LNCAP (cell line): ENCODE measurements at regions not wholly inside any gene's neighbourhood (a gene's known extent, or its start where the extent isn't known, plus 50 kb on each side); places are given as distances from the start of the nearest gene placed in this dataset.

Experiments
- TF ChIP-seq, protein P1 (sequence below): fragments of 450-650 bp; IDR thresholded peaks from 2 replicates; pipeline ENCODE4 v1.5.1; 2017; ENCODE audit warnings: mild to moderate bottlenecking

DNA sequence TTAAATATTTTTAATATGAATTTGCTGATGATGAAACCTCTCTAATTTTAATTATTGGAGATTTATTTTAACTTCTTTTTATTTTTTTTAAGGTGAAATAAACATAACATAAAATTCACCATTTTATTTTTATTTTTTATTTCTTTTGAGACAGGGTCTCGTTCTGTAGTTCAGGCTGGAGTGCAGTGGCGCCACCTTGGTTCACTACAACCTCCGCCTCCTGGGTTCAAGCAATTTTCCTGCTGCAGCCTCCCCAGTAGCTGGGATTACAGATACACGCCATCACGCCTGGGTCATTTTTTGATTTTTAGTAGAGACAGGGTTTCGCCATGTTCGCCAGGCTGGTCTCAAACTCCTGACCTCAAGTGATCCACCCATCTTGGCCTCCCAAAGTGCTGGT lies 402.9 kb downstream of the PRR16 start:
- TF ChIP-seq, protein P1, sequence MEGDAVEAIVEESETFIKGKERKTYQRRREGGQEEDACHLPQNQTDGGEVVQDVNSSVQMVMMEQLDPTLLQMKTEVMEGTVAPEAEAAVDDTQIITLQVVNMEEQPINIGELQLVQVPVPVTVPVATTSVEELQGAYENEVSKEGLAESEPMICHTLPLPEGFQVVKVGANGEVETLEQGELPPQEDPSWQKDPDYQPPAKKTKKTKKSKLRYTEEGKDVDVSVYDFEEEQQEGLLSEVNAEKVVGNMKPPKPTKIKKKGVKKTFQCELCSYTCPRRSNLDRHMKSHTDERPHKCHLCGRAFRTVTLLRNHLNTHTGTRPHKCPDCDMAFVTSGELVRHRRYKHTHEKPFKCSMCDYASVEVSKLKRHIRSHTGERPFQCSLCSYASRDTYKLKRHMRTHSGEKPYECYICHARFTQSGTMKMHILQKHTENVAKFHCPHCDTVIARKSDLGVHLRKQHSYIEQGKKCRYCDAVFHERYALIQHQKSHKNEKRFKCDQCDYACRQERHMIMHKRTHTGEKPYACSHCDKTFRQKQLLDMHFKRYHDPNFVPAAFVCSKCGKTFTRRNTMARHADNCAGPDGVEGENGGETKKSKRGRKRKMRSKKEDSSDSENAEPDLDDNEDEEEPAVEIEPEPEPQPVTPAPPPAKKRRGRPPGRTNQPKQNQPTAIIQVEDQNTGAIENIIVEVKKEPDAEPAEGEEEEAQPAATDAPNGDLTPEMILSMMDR, result no peak

DNA sequence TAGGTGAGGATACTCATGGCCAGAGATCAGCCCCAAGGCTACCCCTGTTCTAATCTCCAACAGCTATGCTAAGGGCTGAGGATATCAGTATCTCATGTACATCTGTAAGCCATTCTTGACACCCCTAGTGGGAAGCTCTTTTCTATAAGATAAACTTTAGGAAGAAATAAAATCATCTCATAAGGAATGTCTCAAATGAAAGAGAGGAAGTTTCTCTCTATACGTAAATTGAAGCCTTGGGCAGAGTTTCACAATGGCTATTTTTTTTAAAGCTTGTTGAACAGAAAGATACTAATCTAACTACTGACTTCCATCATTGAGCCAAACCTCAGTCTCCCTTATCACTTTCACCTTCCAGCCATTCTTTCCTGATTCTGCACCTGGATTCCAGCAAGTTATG lies 405.7 kb downstream of the PRR16 start:
- TF ChIP-seq, protein P1, result no peak

DNA sequence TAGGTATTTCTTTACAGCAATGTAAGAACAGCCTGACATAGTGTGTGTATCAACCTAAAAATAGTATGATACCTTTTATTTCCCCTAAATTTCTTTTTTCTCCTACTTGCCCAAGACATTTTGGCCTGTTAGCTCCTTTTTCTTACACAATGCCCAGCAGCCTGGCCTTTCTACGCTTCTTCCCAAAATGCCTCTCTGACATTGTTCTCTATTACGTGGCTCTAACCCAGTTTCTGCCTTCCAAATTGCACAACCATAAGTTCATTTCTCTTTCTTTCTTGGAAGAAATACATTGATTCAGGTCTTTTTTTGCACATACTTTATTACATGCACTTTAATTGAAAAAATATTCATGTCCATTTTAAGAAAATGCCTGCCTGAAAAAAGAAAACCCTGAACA lies 408.2 kb downstream of the PRR16 start:
- TF ChIP-seq, protein P1, result no peak

DNA sequence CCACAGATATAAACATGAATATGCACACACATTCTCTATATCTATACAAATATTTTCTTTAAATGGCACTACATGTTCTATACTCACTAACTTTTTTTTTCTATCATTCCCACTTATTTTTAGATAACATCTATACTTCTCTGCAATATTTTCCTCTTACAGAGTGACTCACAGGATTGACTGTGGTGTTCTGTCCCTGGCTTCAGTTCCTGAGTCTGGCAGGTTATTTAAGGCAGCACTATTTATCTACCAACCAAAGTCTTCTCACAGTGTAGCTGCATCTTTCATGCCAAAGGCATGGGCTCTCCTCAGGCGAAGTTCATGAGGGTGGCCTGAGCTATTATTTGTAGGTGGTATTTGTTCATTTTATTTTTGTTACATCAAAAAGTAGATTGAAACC lies 409.0 kb downstream of the PRR16 start:
- TF ChIP-seq, protein P1, result no peak

DNA sequence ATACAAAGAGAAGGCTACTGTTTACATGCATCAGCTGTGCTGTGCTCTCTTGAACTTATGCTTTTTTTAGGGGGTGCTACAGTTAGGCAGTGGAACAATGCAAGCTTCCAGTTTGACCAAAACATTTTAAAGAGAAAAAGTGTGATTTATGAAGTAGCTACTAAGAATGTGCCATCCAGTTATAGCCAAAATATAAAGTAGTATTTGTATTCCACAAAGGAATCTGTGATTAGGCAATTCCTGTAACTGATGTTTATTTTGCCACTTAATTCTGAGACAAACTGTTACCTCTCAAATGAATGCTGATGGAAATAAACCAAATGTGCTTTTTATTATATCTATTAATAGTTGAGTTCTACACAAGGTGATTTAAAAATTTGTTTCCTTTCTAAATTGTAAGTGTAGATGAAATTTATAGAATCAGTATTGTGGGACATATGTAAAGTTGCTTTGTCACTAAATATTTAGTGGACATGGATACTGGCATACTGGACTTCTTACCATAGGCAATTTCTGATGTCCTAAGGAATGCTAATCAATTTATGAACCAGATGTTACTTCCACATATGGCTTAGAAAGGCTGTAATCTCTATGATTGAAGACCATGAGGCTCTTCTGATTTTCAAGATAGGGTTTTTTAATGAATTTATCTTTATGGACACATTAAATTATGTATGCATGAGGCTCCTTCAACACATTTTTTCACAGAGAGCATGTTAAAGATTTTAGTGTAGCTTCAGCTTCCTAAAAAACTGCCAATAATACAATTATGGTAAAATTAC lies 410.2 kb downstream of the PRR16 start:
- TF ChIP-seq, protein P1, result no peak

DNA sequence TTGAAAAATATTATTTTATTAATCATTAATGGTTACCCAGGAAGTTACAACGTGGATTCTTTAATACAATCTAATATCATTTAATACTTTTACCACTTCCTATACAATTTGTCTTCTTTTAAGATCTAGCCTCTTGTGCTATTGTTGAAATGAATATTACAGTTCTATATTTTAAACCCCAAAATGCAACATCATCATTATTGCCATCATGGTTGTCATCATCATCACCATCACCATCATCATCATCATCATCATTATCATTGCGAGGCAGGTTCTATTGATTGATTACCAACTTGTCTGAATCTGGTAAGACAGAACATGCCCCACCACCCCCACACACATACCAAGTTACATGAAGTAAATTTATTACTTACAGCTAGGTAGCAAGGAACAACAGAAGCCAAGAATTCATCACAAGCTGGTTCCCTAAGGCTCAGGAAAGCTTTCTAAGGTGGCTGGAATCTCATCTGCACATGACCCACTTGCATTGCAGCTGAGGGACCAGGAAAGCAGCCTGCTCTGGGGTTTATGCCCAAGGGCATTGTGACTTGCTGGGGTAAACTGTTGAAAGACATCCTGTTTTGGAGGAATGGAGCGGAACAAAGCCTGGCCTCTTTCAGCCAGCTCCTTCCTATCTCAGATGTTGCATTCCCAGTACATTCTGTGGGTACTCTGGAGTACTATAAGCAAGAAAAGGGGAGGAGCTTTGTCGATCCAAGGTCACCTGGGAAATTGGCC lies 418.1 kb downstream of the PRR16 start:
- TF ChIP-seq, protein P1, result no peak

DNA sequence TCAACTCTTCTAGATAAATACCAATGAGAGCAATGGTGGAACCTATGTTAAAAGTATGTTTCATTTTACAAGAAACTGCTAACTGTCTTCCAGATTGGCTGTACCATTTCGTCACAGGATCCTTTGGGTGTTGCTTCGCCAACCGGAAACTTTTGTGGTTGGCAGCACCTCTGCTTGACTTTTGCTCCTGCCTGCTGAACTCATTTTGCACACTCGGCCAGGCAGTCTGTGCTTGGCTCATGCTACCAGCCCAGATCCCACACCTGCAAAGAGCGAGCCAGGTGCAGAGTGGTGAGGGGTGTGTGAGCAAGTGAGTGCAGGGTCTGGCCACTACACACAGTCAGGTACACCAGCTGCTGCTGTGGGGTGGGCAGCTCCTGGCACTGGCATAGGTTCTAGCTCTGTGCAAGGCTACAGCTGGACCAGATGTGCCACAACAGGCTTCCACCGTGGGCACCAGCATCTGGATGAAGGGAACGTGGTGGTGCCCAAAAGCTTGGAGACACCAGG lies 422.3 kb downstream of the PRR16 start:
- TF ChIP-seq, protein P1, result no peak
